DOHH2 (cell line): ENCODE measurements at regions not wholly inside any gene's neighbourhood (a gene's known extent, or its start where the extent isn't known, plus 50 kb on each side); places are given as distances from the start of the nearest gene placed in this dataset.
"Not testable (repeated sequence)": the region's sequence is repeated elsewhere in the genome, so short reads cannot be mapped to it uniquely, and the experiment has no call there.

ENCODE experiments used
- H3F3A ChIP-seq: fragments of 200-600 bp; sonication (generic), shearing (Covaris generic); 2 replicates; pipeline ENCODE4 v1.6.0; 2016; ENCODE audit warnings: antibody characterized with exemption, mild to moderate bottlenecking; ENCODE audit not compliant: control insufficient read depth, insufficient read depth
- H3K27ac ChIP-seq: fragments of 200-600 bp; sonication (generic); 2 replicates; pipeline ENCODE4 v1.5.1; 2014; ENCODE audit warnings: low read depth, mild to moderate bottlenecking, low read length, moderate library complexity
- H3K27me3 ChIP-seq: fragments of 200-600 bp; sonication (generic); 2 replicates; pipeline ENCODE4 v1.6.1; 2014; ENCODE audit warnings: mild to moderate bottlenecking, low read length, mixed read lengths; ENCODE audit not compliant: control insufficient read depth
- H3K36me3 ChIP-seq: fragments of 200-600 bp; sonication (generic); 2 replicates; pipeline ENCODE4 v1.6.1; 2014; ENCODE audit warnings: mild to moderate bottlenecking, low read length, moderate library complexity, mixed read lengths; ENCODE audit not compliant: control insufficient read depth
- H3K4me1 ChIP-seq: fragments of 200-600 bp; sonication (generic); 2 replicates; pipeline ENCODE4 v1.6.1; 2014; ENCODE audit warnings: mild to moderate bottlenecking, low read length, mixed read lengths; ENCODE audit not compliant: control insufficient read depth
- H3K4me2 ChIP-seq: fragments of 200-600 bp; sonication (generic); 2 replicates; pipeline ENCODE4 v1.6.0; 2014; ENCODE audit warnings: mild to moderate bottlenecking, low read length, moderate library complexity
- H3K4me3 ChIP-seq: fragments of 200-600 bp; sonication (generic); 2 replicates; pipeline ENCODE4 v1.5.1; 2014; ENCODE audit warnings: mild to moderate bottlenecking, low read length, mixed read lengths
- H3K79me2 ChIP-seq: fragments of 200-600 bp; sonication (generic); 2 replicates; pipeline ENCODE4 v1.6.1; 2014; ENCODE audit warnings: mild to moderate bottlenecking, low read length, mixed read lengths; ENCODE audit not compliant: control insufficient read depth
- H3K9me2 ChIP-seq: fragments of 200-600 bp; sonication (generic); replicated peaks from 2 replicates; pipeline ENCODE4 v1.6.1; 2014; ENCODE audit warnings: mild to moderate bottlenecking, low read length, mixed read lengths; ENCODE audit not compliant: control insufficient read depth
- H3K9me3 ChIP-seq: fragments of 200-600 bp; sonication (generic); 2 replicates; pipeline ENCODE4 v1.6.1; 2014; ENCODE audit warnings: antibody characterized with exemption, low read length, mixed read lengths; ENCODE audit not compliant: control insufficient read depth, insufficient read depth
- H4K20me1 ChIP-seq: fragments of 200-600 bp; sonication (generic); 2 replicates; pipeline ENCODE4 v1.6.0; 2014; ENCODE audit warnings: low read depth, mild to moderate bottlenecking, antibody characterized with exemption, low read length, moderate library complexity; ENCODE audit not compliant: control insufficient read depth, insufficient read depth
- CTCF ChIP-seq: fragments of 200-600 bp; sonication (generic); IDR thresholded peaks from one replicate; pipeline ENCODE4 v1.5.1; 2014; ENCODE audit warnings: antibody characterized with exemption, mild to moderate bottlenecking, low read depth, low read length; ENCODE audit not compliant: poor library complexity, severe bottlenecking
- EZH2phosphoT487 ChIP-seq: fragments of 200-600 bp; sonication (generic); IDR thresholded peaks from 2 replicates; pipeline ENCODE4 v1.6.1; 2017; ENCODE audit warnings: borderline replicate concordance, mild to moderate bottlenecking, antibody characterized with exemption, low read length, moderate library complexity, mixed read lengths

- no peaks in the 10 kb centered on the region for H3K36me3 ChIP-seq
- H3K4me3 ChIP-seq: no peak overlapping the region
- H3K9me3 ChIP-seq: no peaks in the 10 kb centered on the region
- no peaks in the 10 kb centered on the region for H3K9me2 ChIP-seq
- H3K27ac ChIP-seq: no peak overlapping the region
- TF ChIP-seq EZH2phosphoT487 (no peak), CTCF (no peak)
- H3F3A ChIP-seq: no peaks in the 10 kb centered on the region
- no peaks in the 10 kb centered on the region for H4K20me1 ChIP-seq
- H3K4me1 ChIP-seq: no peaks in the 10 kb centered on the region
- peaks cover 4% of the 10 kb centered on the region; the same call in 1 of the 2 replicates for H3K27me3 ChIP-seq
- no peak overlapping the region for H3K4me2 ChIP-seq
- H3K79me2 ChIP-seq: no peaks in the 10 kb centered on the region
Observed at GRCh38 chr10:60594476-60595051, 183.7 kb upstream of the CDK1 start.

- H3K4me2 ChIP-seq: no peak overlapping the region
Observed at GRCh38 chr10:60591119-60591518, 187.2 kb upstream of the CDK1 start.

GRCh38 chr10:60589376-60589775 is 188.9 kb upstream of the CDK1 start:
- no peaks in the 10 kb centered on the region for H3K36me3 ChIP-seq

More at GRCh38 chr10:60591119-60591518, 187.2 kb upstream of the CDK1 start:
- Histone ChIP-seq H3K27ac (no peak overlapping the region), H3K4me1 (no peaks in the 10 kb centered on the region), H3K36me3 (no peaks in the 10 kb centered on the region), H4K20me1 (no peaks in the 10 kb centered on the region), H3K9me2 (no peaks in the 10 kb centered on the region), H3K9me3 (no peaks in the 10 kb centered on the region), H3K79me2 (no peaks in the 10 kb centered on the region), H3F3A (no peaks in the 10 kb centered on the region), H3K27me3 (0 out of 2 replicates have a peak, but pooled peaks cover 4% of the 10 kb centered on the region), H3K4me3 (no peak overlapping the region)
- no peak for TF ChIP-seq EZH2phosphoT487
- no peak for TF ChIP-seq CTCF

GRCh38 chr10:60581782-60582181 is 192.1 kb upstream of the ANK3 start:
- H3K27ac ChIP-seq, H3K9me2 ChIP-seq, H3K27me3 ChIP-seq, H3K79me2 ChIP-seq, H3K4me1 ChIP-seq, H3K36me3 ChIP-seq, H3K4me2 ChIP-seq, H3F3A ChIP-seq, H4K20me1 ChIP-seq, H3K4me3 ChIP-seq, H3K9me3 ChIP-seq: not testable (repeated sequence)

More at GRCh38 chr10:60589376-60589775, 188.9 kb upstream of the CDK1 start:
- H3F3A ChIP-seq: no peaks in the 10 kb centered on the region
- no peaks in the 10 kb centered on the region for H3K9me3 ChIP-seq
- no peaks in the 10 kb centered on the region for H3K79me2 ChIP-seq
- no peak overlapping the region for H3K4me3 ChIP-seq
- H3K4me1 ChIP-seq: no peaks in the 10 kb centered on the region
- H3K4me2 ChIP-seq: no peak overlapping the region
- no peaks in the 10 kb centered on the region for H3K9me2 ChIP-seq
- TF ChIP-seq EZH2phosphoT487 (no peak), CTCF (no peak)
- H4K20me1 ChIP-seq: no peaks in the 10 kb centered on the region
- H3K27me3 ChIP-seq: no peaks in the 10 kb centered on the region
- H3K27ac ChIP-seq: no peak overlapping the region
